ENCODE measurements at regions not wholly inside any gene's neighbourhood (a gene's known extent, or its start where the extent isn't known, plus 50 kb on each side); places are given as distances from the start of the nearest gene placed in this dataset.

GRCh38 chr5:145483212-145483611 lies 351.9 kb downstream of the PRELID2 start:
- no peak overlapping the region for H2AK9ac ChIP-seq (replicated peaks; ENCODE audit: low read depth, low read length, poor library complexity)
- dilution Hi-C loops (cut with HindIII; ENCODE audit: low sequenced_read_pairs, unreplicated experiment) (no loop called here), intact Hi-C loops (cut with micrococcal nuclease) (loop anchor here (5.0 to 10.0 kb wide), 2 partner anchors 104 to 342 kb away; no protein-coding TSS in a partner anchor), in situ Hi-C loops (cut with MboI; ENCODE audit: low sequenced_read_pairs) (no loop called here)
- ATAC-seq (ENCODE audit: low read depth): no peak
- 0 out of 2 replicates have a peak overlapping the region, but pooled peaks have one; percentile 10 for H3K14ac ChIP-seq (replicated peaks; ENCODE audit: low read depth, low read length)
- H4K91ac ChIP-seq (ENCODE audit: insufficient read depth, low read depth, low read length): peak overlapping the region; percentile 14; the same call in 1 of the 2 replicates
- no TSS peak for BruUV-seq (replicated peaks)
- H4K5ac ChIP-seq (ENCODE audit: low read depth, low read length): peak overlapping the region; percentile 30; the same call in 1 of the 2 replicates
- CTCF ChIA-PET: no interaction called here
- peak overlapping the region; percentile 1 for H2BK120ac ChIP-seq (ENCODE audit: low read depth, low read length)
- H2AK5ac ChIP-seq (ENCODE audit: low read depth, low read length): peak overlapping the region; percentile 73; the same call in 1 of the 2 replicates
- peaks cover 9% of the 10 kb centered on the region for H3K9me1 ChIP-seq (ENCODE audit: insufficient read depth, low read length)
- peak overlapping the region; percentile 70 for H2BK5ac ChIP-seq (ENCODE audit: low read depth, low read length, poor library complexity, severe bottlenecking)
- POLR2A ChIA-PET (ENCODE audit: unreplicated experiment): no interaction called here
- no peak overlapping the region for H3K9ac ChIP-seq (ENCODE audit: low read depth, low read length)
- H3K27ac ChIP-seq (ENCODE audit: insufficient read depth, low read length): no peak overlapping the region
- H3K4me3 ChIP-seq (ENCODE audit: insufficient read depth, low read depth, low read length): no peak overlapping the region
- peak overlapping the region; percentile 3; the same call in 1 of the 2 replicates for H3K4ac ChIP-seq (ENCODE audit: low read depth, low read length)
- no peak overlapping the region for H3K4me2 ChIP-seq (ENCODE audit: low read depth, low read length)
- peak overlapping the region; percentile 7 to 23; a peak in 3 of 4 replicates for H4K8ac ChIP-seq (ENCODE audit: low read depth in 2 of 2, low read length in 2 of 2)
- H2BK15ac ChIP-seq (ENCODE audit: low read depth, low read length): peak overlapping the region; percentile 74; the same call in 2 of the 3 replicates
- peaks cover 11% of the 10 kb centered on the region for H3K4me1 ChIP-seq (ENCODE audit: control insufficient read depth, insufficient read depth, low read length)
- no peaks in the 10 kb centered on the region for H3K36me3 ChIP-seq (ENCODE audit: control insufficient read depth, insufficient read depth, low read length)
- no peaks in the 10 kb centered on the region for H3K9me3 ChIP-seq (ENCODE audit: control insufficient read depth, insufficient read depth, low read length)
- H2BK20ac ChIP-seq (ENCODE audit: low read depth, low read length): peak overlapping the region; percentile 20
- TF ChIP-seq CHD1 (IDR thresholded peaks at IDR 0.05; ENCODE audit: low read depth, low read length) (no peak), ELK1 (IDR thresholded peaks at IDR 0.05; ENCODE audit: borderline replicate concordance, low read depth, low read length) (no peak), RAD21 (IDR thresholded peaks at IDR 0.05; ENCODE audit: low read length) (no peak), MAZ (IDR thresholded peaks at IDR 0.05; ENCODE audit: borderline replicate concordance, low read depth, low read length) (no peak), FOS (IDR thresholded peaks at IDR 0.05; ENCODE audit: low read depth, low read length) (no peak), USF2 (IDR thresholded peaks at IDR 0.05; ENCODE audit: low read depth, low read length) (no peak), POLR2A (IDR thresholded peaks at IDR 0.05; ENCODE audit: low read depth, low read length) (no peak), CTCF (conservative IDR thresholded peaks at IDR 0.05; ENCODE audit: low read depth, low read length) (no peak), CEBPB (IDR thresholded peaks at IDR 0.05; ENCODE audit: low read depth, low read length) (no peak), MXI1 (IDR thresholded peaks at IDR 0.05; ENCODE audit: borderline replicate concordance, low read depth, low read length) (no peak)
- no peaks in the 10 kb centered on the region for H4K20me1 ChIP-seq (ENCODE audit: insufficient read depth, low read length)
- peak overlapping the region; percentile 10; the same call in 1 of the 2 replicates for H3K18ac ChIP-seq (ENCODE audit: low read depth, low read length)
- H3K79me1 ChIP-seq (ENCODE audit: low read depth in 1 of 2, low read length in 2 of 2): no peaks in the 10 kb centered on the region
- no peak overlapping the region for H3K23ac ChIP-seq (ENCODE audit: low read depth, low read length)
- H3K56ac ChIP-seq (ENCODE audit: extremely low read depth, insufficient read depth, low read length): no peak overlapping the region
- no peak overlapping the region for H2AFZ ChIP-seq (replicated peaks; ENCODE audit: low read length, poor library complexity)
- H3K27me3 ChIP-seq (ENCODE audit: control insufficient read depth, insufficient read depth, low read length): no peaks in the 10 kb centered on the region
- peak; percentile 66 for DNase-seq

All from IMR-90 (cell line).